ENCODE measurements at regions not wholly inside any gene's neighbourhood (a gene's known extent, or its start where the extent isn't known, plus 50 kb on each side); places are given as distances from the start of the nearest gene placed in this dataset.
"Not testable (repeated sequence)": the region's sequence is repeated elsewhere in the genome, so short reads cannot be mapped to it uniquely, and the experiment has no call there.

DNA sequence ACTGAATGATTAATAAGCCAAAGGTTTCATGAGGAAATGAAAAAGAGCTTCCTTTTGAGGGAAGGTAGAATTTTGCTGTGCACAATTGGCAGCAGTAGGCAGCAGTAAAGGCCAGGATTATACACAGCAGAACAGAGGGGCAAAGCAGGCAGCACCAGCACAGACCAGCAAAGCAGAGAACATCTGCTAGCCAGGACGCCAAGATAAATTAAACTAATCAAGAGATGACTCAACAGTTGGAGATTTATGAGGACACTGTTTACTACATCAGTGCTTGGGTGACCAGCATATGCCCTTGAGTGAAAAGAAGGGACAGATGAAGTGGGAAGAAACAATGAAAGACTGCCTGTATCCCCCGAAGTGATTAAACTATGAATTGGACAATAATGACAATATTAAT lies 871.4 kb upstream of the CDH10 start:
- TF ChIP-seq, protein P1, sequence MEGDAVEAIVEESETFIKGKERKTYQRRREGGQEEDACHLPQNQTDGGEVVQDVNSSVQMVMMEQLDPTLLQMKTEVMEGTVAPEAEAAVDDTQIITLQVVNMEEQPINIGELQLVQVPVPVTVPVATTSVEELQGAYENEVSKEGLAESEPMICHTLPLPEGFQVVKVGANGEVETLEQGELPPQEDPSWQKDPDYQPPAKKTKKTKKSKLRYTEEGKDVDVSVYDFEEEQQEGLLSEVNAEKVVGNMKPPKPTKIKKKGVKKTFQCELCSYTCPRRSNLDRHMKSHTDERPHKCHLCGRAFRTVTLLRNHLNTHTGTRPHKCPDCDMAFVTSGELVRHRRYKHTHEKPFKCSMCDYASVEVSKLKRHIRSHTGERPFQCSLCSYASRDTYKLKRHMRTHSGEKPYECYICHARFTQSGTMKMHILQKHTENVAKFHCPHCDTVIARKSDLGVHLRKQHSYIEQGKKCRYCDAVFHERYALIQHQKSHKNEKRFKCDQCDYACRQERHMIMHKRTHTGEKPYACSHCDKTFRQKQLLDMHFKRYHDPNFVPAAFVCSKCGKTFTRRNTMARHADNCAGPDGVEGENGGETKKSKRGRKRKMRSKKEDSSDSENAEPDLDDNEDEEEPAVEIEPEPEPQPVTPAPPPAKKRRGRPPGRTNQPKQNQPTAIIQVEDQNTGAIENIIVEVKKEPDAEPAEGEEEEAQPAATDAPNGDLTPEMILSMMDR (IDR thresholded peaks at IDR 0.05; ENCODE audit: low read depth, low read length, missing control alignments): no peak
- DNase-seq (ENCODE audit: extremely low read depth, low read depth): no peak
- no peak overlapping the region for H3K4me3 ChIP-seq (replicated peaks; ENCODE audit: low read depth, low read length)

DNA sequence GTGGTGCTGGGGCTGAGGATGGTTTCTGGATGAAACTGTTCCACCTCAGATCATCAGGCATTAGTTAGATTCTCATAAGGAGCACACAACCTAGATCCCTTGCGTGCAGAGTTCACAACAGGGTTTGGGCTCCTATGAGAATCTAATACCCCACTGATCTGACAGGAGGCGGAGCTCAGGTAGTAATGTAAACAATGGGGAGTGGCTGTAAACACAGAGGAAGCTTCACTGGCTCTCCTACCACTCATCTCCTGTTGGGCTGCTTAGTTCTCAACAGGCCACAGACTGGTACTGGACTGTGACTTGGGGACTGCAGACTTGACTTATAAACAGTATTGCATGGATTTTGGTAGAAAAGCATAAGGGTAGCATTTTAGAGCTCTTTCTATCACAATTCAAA lies 870.7 kb upstream of the CDH10 start:
- no peak for DNase-seq (ENCODE audit: extremely low read depth, low read depth)

DNA sequence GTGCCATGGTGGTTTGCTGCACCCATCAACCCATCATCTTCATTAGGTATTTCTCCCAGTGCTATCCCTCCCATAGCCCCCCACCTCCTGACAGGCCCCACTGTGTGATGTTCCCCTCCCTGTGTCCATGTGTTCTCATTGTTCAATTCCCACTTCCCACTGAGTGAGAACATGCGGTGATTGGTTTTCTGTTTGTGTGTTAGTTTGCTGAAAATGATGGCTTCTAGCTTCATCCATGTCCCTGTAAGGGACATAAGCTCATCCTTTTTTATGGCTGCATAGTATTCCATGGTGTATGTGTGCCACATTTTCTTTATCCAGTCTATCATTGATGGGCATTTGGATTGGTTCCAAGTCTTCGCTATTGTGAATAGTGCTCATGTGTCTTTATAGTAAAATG lies 865.9 kb upstream of the CDH10 start:
- not testable (repeated sequence) for H3K4me3 ChIP-seq (replicated peaks; ENCODE audit: low read depth, low read length); DNase-seq (ENCODE audit: extremely low read depth, low read depth)

More for the DNA sequence above, 870.7 kb upstream of the CDH10 start:
- H3K4me3 ChIP-seq (replicated peaks; ENCODE audit: low read depth, low read length): no peak overlapping the region
- TF ChIP-seq, protein P1 (IDR thresholded peaks at IDR 0.05; ENCODE audit: low read depth, low read length, missing control alignments): no peak

DNA sequence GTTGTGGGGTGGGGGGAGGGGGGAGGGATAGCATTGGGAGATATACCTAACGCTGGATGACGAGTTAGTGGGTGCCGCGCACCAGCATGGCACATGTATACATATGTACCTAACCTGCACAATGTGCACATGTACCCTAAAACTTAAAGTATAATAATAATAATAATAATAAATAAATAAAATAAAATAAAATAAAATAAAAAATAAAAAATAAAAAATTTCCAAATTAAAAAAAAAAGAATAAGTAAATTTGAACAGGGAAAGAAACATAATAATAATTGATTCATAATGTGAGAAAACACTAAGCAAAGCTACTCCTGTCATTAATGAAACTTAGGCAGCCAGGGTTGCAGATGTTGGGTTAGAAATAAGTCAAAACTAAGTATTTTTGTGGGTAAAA lies 863.2 kb upstream of the CDH10 start:
- not testable (repeated sequence) for H3K4me3 ChIP-seq (replicated peaks; ENCODE audit: low read depth, low read length); DNase-seq (ENCODE audit: extremely low read depth, low read depth)

DNA sequence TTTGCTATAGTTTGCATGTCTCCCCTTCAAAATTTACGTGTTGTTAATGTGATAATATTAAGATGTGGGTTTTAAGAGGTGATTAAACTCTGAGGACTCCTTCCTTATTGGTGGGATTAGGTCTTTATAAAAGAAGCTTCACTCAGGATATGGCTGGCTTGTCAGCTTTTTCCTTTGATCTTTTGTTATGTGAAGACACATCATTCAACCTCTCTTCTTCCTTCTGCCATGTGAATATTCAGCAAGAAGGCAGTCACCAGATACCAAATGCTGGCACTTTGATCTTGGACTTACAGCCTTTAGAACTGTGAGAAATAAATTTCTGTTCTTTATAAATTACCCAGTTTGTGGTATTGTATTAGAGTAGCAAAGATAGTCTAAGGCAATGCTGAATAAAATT lies 855.9 kb upstream of the CDH10 start:
- DNase-seq (ENCODE audit: extremely low read depth, low read depth): no peak
- TF ChIP-seq, protein P1 (IDR thresholded peaks at IDR 0.05; ENCODE audit: low read depth, low read length, missing control alignments): no peak
- no peak overlapping the region for H3K4me3 ChIP-seq (replicated peaks; ENCODE audit: low read depth, low read length)

DNA sequence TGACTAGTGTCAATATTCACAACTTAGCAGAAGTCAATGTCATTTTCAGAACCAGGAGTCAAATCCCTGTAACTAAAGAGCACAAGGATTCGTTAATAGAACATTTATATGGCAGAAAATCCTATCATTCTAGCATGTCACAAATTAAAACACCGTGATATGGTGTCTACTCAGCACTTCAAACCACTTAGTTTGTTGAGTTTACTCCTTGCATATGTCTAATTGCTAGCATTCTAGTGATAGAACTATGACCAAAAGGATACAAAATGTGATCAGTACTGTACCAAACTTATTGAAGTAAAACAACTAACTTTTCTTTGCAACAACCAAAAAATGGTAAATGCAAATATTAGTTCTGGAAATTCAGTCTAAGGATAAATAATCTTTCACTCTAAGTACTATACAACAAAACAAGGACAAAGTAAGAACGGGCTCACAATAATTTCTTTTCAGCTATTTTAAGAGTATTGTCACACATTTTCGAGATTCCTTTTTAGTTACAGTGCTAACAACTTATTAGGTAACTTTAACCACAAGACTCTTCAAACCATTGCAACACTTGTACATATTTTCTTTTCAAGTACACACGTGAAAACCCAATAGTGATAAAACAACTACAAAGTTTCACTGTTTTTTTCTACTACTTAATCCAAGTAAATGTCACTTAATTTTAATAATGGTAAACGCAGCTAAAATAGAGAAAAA lies 845.2 kb upstream of the CDH10 start:
- no peak overlapping the region for H3K4me3 ChIP-seq (replicated peaks; ENCODE audit: low read depth, low read length)
- DNase-seq (ENCODE audit: extremely low read depth, low read depth): no peak
- TF ChIP-seq, protein P1 (IDR thresholded peaks at IDR 0.05; ENCODE audit: low read depth, low read length, missing control alignments): no peak

DNA sequence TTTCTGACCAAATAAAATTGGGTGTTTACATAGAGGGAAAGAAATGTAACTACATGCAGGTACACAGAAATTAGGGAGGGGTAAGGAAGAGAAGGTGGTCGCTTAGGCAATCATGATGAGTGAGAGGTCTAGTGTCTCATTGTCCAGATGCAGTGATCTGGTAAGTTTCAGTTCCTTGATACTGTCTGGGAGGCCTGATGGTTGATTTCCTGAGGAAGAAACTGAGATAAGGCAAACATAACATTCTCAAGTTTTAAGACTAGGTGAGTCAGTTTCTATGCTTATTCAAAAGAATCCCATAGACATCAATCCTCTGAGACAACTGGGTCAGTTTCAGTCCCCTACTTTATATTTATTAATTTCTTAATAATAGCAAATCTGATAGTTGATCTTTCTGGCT lies 843.3 kb upstream of the CDH10 start:
- H3K4me3 ChIP-seq (replicated peaks; ENCODE audit: low read depth, low read length): no peak overlapping the region
- TF ChIP-seq, protein P1 (IDR thresholded peaks at IDR 0.05; ENCODE audit: low read depth, low read length, missing control alignments): no peak
- DNase-seq (ENCODE audit: extremely low read depth, low read depth): no peak

DNA sequence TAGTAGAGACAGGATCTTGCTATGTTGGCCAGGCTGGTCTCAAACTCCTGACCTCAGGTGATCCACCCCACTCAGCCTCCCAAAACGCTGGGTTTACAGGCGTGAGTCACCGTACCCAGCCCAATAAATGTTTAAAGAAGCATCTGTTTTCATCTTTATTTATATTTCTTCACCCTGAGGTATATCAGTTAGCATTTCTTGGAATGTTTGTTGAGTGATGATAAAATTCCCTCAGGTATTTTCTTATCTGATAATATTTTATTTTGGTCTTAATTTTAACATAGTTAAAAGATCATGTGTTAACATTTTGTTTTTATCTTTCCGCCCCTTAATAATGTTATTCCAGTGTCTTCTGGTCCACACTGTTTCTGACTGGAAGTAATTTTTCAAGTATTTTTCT lies 839.6 kb upstream of the CDH10 start:
- TF ChIP-seq, protein P1 (IDR thresholded peaks at IDR 0.05; ENCODE audit: low read depth, low read length, missing control alignments): no peak
- no peak overlapping the region for H3K4me3 ChIP-seq (replicated peaks; ENCODE audit: low read depth, low read length)
- no peak for DNase-seq (ENCODE audit: extremely low read depth, low read depth)

Data from HFF-Myc (cell line).